ENCODE measurements at regions not wholly inside any gene's neighbourhood (a gene's known extent, or its start where the extent isn't known, plus 50 kb on each side); places are given as distances from the start of the nearest gene placed in this dataset.

- H3K4me3 ChIP-seq (ENCODE audit: low read length in 2 of 2), result no peak overlapping the region
Observed at GRCh38 chr2:67986258-67986657, 76.5 kb downstream of the C1D start.

More at GRCh38 chr2:67986258-67986657, 76.5 kb downstream of the C1D start:
- Histone ChIP-seq H3K9ac (ENCODE audit: low read depth in 1 of 2, low read length in 2 of 2) (no peak overlapping the region), H3K27ac (ENCODE audit: low read depth in 2 of 2, low read length in 2 of 2) (no peak overlapping the region), H3K9me3 (ENCODE audit: control insufficient read depth in 2 of 2, low read length in 2 of 2) (no peaks in the 10 kb centered on the region), H3K4me1 (ENCODE audit: control insufficient read depth in 2 of 2, insufficient read depth in 2 of 2, low read length in 2 of 2) (no peaks in the 10 kb centered on the region), H3K27me3 (ENCODE audit: control insufficient read depth in 2 of 2, insufficient read depth in 2 of 2, low read length in 2 of 2) (no peaks in the 10 kb centered on the region), H3K36me3 (ENCODE audit: control insufficient read depth in 2 of 2, insufficient read depth in 2 of 2, low read length in 2 of 2) (no peaks in the 10 kb centered on the region)

Data from mucosa of rectum (tissue), 2 donors.